GM23338 (cell line): ENCODE measurements at regions not wholly inside any gene's neighbourhood (a gene's known extent, or its start where the extent isn't known, plus 50 kb on each side); places are given as distances from the start of the nearest gene placed in this dataset.

Source experiments
- CREB1 ChIP-seq: fragments of 250-450 bp; sonication (Bioruptor Pico); IDR thresholded peaks from 2 replicates; pipeline ENCODE4 v1.5.0; 2020; ENCODE audit warnings: low read depth, mild to moderate bottlenecking, moderate library complexity
- EZH2 ChIP-seq: fragments of 200-600 bp; sonication (generic); IDR thresholded peaks from one replicate; pipeline ENCODE4 v1.8.0; 2017; ENCODE audit warnings: antibody characterized with exemption, mild to moderate bottlenecking, low read depth; ENCODE audit not compliant: unreplicated experiment
- STAT1 ChIP-seq: IDR thresholded peaks from one replicate; pipeline ENCODE4 v1.6.1; 2016; ENCODE audit warnings: antibody characterized with exemption; ENCODE audit not compliant: unreplicated experiment
- ZNF331 ChIP-seq: fragments of 250-450 bp; sonication (Bioruptor Pico); IDR thresholded peaks from 2 replicates; pipeline ENCODE4 v1.5.0; 2020; ENCODE audit warnings: low read depth, mild to moderate bottlenecking, moderate library complexity
- TF ChIP-seq, protein P1 (sequence below), 2 experiments: fragments of 200-600 bp in 1 of 2; sonication (generic) in 1 of 2; conservative IDR thresholded peaks; 2 replicates each; pipeline versions ENCODE4 v1.5.1 to v1.6.1; 2016 to 2017; ENCODE audit warnings: antibody characterized with exemption in 2 of 2, low read depth in 2 of 2, mild to moderate bottlenecking in 2 of 2, moderate library complexity in 1 of 2
- TF ChIP-seq, protein P2 (sequence below): IDR thresholded peaks from one replicate; pipeline ENCODE4 v1.6.1; 2018; ENCODE audit warnings: antibody characterized with exemption; ENCODE audit not compliant: unreplicated experiment

DNA sequence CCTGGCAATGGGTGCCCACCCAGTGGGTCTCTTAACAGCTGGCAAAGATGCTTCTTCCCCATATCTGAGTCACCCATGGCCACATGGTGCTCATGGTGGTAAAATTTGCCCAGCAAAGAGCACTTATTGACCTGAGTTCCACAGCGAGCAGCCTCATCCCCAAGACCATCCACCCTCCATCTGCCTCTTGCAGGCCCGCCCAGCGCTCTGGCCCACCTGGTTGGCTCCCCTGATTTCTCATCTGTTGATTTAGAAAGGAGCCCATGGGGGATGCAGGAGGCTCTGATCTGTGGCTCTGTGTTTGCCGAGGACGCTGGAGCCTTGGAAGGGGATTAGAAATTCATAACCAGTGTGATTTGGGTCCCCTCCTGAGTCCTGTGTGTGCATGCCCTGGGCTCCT lies 657.5 kb downstream of the PTPRU start:
- TF ChIP-seq, protein P1, sequence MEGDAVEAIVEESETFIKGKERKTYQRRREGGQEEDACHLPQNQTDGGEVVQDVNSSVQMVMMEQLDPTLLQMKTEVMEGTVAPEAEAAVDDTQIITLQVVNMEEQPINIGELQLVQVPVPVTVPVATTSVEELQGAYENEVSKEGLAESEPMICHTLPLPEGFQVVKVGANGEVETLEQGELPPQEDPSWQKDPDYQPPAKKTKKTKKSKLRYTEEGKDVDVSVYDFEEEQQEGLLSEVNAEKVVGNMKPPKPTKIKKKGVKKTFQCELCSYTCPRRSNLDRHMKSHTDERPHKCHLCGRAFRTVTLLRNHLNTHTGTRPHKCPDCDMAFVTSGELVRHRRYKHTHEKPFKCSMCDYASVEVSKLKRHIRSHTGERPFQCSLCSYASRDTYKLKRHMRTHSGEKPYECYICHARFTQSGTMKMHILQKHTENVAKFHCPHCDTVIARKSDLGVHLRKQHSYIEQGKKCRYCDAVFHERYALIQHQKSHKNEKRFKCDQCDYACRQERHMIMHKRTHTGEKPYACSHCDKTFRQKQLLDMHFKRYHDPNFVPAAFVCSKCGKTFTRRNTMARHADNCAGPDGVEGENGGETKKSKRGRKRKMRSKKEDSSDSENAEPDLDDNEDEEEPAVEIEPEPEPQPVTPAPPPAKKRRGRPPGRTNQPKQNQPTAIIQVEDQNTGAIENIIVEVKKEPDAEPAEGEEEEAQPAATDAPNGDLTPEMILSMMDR (conservative IDR thresholded peaks at IDR 0.05; ENCODE audit: low read depth in 2 of 2) = no peak
- TF ChIP-seq EZH2 (no peak), CREB1 (CRISPR knock-in tag) (no peak), ZNF331 (CRISPR knock-in tag) (no peak), STAT1 (no peak)
- TF ChIP-seq, protein P2, sequence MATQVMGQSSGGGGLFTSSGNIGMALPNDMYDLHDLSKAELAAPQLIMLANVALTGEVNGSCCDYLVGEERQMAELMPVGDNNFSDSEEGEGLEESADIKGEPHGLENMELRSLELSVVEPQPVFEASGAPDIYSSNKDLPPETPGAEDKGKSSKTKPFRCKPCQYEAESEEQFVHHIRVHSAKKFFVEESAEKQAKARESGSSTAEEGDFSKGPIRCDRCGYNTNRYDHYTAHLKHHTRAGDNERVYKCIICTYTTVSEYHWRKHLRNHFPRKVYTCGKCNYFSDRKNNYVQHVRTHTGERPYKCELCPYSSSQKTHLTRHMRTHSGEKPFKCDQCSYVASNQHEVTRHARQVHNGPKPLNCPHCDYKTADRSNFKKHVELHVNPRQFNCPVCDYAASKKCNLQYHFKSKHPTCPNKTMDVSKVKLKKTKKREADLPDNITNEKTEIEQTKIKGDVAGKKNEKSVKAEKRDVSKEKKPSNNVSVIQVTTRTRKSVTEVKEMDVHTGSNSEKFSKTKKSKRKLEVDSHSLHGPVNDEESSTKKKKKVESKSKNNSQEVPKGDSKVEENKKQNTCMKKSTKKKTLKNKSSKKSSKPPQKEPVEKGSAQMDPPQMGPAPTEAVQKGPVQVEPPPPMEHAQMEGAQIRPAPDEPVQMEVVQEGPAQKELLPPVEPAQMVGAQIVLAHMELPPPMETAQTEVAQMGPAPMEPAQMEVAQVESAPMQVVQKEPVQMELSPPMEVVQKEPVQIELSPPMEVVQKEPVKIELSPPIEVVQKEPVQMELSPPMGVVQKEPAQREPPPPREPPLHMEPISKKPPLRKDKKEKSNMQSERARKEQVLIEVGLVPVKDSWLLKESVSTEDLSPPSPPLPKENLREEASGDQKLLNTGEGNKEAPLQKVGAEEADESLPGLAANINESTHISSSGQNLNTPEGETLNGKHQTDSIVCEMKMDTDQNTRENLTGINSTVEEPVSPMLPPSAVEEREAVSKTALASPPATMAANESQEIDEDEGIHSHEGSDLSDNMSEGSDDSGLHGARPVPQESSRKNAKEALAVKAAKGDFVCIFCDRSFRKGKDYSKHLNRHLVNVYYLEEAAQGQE = no peak
